ENCODE measurements at regions not wholly inside any gene's neighbourhood (a gene's known extent, or its start where the extent isn't known, plus 50 kb on each side); places are given as distances from the start of the nearest gene placed in this dataset.

DNA sequence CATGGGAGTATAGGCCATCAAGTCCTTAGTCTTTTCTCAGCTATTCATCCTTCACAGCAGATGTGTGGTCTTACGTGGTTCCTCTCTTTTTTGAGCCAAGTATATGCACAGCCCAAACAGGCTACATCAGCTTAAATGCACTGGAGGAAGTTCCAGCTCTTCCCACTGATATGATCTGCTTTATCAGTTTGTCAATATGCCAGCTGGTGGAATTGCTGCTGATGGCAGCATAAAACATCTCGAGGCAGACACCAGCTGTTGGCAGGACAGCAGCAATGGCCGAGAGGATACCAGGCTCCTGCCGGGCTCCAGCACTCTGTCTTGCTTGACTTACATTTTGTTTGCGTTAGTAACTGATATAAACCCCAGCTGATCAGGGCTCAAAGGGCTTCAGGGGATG, 143.4 kb downstream of the TENT4A start:
- TF ChIP-seq POLR2A (IDR thresholded peaks at IDR 0.05), result no peak
- TF ChIP-seq, protein P1, sequence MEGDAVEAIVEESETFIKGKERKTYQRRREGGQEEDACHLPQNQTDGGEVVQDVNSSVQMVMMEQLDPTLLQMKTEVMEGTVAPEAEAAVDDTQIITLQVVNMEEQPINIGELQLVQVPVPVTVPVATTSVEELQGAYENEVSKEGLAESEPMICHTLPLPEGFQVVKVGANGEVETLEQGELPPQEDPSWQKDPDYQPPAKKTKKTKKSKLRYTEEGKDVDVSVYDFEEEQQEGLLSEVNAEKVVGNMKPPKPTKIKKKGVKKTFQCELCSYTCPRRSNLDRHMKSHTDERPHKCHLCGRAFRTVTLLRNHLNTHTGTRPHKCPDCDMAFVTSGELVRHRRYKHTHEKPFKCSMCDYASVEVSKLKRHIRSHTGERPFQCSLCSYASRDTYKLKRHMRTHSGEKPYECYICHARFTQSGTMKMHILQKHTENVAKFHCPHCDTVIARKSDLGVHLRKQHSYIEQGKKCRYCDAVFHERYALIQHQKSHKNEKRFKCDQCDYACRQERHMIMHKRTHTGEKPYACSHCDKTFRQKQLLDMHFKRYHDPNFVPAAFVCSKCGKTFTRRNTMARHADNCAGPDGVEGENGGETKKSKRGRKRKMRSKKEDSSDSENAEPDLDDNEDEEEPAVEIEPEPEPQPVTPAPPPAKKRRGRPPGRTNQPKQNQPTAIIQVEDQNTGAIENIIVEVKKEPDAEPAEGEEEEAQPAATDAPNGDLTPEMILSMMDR (IDR thresholded peaks at IDR 0.05), result no peak
